GM21529 (cell line): ENCODE measurements at regions not wholly inside any gene's neighbourhood (a gene's known extent, or its start where the extent isn't known, plus 50 kb on each side); places are given as distances from the start of the nearest gene placed in this dataset.

Experiments
- ATAC-seq: cut with Tn5 transposase; IDR thresholded peaks from one replicate; pipeline ENCODE4 v1.9.1; 2021; ENCODE audit not compliant: unreplicated experiment

DNA sequence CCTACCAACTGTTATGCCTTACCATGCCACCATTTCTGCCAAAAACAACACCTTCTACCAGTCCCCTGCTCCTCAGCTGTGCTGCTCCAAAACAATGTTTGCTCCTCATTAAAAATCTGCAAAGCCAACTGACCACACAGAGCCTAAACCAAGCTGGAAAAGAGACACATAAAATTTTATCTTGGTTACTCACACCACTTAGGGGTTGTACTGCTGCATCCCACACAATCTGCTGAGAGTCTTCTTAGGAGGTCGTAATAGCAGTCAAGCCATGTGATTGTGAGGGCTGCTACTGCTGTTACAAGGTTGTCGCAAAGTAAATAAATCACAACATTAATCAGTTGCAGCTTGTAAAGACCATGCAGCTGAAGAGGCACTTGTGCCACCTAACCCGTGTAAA, 607.4 kb upstream of the FAM241A start:
- ATAC-seq: no peak

DNA sequence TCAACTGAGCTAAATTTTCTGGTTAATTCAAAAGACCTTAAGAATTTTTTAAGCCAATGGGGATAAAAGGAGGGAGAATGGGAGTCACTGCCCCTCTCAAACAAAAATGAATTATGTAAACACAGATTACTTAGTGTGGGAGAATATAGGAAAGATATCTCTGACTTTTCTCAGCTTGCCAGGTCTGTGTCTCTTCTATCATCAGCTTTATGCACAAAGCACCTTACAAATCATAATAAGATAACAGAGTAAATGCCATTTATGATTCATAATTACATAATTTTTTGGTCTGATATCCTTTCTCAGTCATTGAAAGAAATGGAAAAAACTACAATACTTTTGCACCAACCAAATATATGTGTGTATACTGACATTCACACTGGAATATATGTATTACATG, 604.6 kb upstream of the FAM241A start:
- no peak for ATAC-seq

DNA sequence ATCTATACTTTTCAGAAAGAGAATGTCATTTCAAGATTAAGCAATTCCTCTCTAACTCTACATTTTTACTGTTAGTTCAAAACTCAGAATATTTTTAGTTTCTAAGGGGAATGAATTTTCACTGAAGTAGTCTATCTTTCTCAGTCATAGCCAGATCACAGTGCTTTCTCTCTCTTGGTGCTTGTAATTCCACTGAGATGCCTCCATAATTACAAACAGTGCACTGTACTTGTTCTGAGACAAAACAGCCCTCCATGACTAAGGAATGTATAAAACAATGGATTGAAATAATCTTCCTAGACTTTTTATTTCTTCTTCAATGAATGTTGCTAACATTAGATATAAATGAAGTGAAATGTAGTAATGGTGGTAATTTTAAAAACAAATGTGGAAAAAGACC, 603.2 kb upstream of the FAM241A start:
- ATAC-seq: no peak

DNA sequence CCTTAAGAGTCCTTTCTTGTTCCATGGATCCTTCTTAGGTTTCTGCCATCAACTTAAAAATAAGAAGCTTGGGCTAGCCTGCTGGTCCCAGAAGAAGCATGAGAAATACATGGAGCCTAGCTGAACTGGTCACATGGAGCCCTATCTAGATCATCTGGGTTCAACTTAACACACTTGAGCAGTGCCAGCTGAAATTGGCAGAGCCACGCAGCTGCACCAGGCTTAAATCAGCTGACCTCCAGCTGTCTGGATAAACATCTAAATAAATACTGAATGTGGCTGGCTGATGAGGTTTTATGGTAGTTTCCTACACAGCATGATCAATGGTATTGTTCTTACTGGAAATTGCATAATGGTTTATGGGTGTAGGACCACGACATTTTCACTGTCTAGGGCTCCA, 598.4 kb upstream of the FAM241A start:
- ATAC-seq: no peak

DNA sequence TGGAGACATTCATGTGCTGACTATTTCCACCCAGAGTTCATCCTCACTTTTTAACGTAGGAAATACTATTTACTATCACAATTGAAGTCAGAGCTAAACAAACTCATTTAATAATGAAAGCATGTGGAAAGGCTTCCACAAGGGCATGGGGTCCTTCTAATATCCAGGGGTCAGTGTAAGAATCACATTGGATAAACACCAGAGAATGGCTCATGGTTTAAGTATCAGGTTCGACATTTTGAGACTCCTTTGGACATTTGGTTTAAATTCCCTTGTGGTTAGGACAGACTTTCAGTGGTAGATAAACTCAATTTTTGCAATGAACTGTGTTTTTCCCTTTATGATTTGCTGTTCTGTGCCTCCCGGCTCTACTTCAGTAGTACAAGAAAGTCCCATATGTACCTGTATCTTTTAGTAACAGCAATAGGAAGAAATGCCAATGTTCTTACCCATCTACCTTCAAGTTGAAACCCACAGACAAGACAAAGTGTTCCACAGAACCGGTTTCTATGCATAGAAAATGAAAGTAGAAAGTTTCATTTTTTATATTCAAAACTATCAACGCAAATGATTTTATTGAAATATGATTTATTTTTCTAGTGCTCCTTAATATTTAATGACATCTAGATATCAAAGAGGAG, 589.0 kb upstream of the FAM241A start:
- ATAC-seq: no peak

DNA sequence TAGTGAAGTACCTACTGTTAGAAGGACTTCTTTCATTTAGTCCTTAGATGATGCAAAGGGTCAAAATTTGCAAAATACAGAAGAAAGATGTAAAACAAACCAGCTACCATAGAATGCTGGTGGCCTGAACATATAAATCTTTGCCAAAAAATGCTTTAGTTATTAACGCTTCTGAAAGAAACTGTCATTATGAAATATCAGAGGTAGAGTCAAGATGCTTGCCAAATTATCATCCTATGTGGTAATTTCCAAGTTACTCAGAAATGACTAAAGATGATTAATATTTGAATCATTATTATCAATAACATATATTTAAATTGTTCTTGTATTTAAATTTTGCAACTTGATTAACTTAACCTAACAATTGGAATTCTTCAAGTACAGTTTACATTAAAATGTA, 588.4 kb upstream of the FAM241A start:
- no peak for ATAC-seq

DNA sequence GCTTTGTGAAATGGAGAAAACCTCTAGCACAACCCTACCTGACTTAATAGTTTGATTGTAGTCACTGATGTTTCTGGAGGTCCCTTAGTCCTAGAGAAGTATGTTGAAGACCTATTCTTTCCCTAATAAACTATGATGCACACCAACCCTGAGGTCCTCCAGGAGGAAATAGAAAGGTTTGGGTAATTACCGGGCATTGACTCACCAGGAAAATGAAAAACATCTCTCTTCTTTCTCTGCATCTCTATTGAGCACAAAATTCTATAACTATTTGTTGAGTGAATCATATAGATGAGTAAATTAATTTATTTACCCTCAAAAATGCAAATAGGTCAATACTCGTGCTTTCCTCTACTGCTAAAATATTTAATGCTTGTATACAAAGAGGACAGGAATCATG, 582.4 kb upstream of the FAM241A start:
- ATAC-seq: no peak

DNA sequence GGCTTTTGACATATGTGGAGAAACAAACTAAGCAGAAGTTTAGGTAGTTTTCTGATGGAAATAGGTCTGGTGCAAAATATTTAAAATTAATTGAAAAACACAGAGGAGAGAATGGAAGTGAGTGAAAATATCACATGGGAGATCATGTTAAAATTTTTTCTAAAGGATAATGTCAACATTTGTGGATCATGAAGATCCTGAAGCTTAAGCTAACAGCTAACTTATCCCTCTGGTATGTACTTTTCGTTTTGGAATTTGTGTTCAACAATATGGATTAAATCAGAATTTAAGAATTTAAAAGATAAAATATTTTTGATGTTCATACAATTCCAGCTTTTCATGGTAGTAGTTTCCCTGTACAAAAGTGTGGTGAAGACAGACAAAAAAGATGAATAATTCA, 572.8 kb upstream of the FAM241A start:
- ATAC-seq: no peak

DNA sequence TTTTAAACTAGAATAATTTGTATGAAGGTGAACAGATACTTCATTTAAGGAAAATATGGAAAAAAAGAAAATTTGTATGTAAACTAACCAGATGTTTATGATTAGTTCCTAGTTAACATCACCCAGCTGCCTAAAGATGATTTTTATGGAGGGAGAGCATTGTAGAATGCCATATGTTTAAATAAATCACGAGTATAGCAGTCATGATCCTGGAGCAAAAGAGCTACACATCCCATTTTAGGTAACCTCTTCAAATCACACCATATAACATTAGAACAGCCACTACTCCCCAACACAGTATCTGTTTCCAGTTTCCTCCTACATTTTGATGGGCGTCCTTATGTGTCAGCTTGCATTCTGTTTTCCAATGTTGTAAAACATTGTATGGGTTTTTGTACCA, 571.9 kb upstream of the FAM241A start:
- no peak for ATAC-seq

DNA sequence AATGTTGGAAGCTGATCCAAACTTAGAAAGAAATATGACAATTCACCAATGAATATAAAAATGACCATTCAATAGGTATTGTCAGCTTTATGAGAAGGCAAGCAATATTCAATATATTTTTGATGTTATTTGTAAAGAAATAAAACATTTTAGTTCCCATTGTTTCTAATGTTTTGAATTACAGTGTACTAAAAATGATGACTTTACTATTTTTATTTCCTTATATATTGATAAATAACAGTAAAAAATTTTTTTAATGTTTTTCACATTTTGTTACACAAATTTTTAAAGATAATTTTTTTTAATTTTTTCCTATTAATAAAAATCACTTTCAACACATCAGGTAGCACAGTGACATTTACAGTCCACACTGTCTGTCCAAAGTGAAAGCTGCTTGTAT, 565.5 kb upstream of the FAM241A start:
- no peak for ATAC-seq

DNA sequence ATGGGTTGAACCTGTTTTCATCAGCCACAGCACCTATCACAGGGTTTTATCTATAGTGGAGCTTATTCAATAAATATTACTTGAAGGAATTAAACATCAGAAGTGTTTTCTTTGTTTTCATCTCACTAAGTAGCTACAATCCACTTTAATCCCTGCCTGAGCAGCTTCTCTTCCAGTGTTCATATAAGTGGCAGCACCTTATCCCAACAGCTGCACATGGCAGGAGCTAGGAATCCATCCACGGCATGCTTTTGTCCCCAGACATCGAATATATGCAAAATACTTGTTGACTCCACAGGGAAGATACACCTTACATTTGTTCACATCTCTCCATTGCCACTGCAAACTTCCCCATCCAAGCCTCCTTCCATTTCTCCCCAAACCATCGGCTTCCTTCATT, 549.8 kb upstream of the FAM241A start:
- no peak for ATAC-seq

DNA sequence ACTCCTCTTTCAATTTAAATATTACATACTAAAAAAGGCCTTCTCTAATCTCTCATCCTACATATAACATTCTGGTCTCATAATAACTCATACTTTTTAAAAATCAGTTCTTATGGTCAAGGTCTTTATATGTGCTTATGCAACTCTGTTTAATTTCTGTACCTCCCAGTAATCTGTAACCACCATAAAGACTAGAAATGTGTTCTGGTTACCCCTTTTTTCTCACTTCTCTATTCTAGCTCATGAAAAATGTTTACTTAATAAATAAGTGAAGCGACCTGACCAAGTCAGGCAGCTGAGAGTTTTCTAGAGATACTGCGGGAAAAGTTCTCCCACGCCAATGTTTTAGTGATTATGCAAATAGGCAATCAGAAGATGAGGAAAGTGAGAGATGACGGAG, 548.8 kb upstream of the FAM241A start:
- ATAC-seq: no peak

DNA sequence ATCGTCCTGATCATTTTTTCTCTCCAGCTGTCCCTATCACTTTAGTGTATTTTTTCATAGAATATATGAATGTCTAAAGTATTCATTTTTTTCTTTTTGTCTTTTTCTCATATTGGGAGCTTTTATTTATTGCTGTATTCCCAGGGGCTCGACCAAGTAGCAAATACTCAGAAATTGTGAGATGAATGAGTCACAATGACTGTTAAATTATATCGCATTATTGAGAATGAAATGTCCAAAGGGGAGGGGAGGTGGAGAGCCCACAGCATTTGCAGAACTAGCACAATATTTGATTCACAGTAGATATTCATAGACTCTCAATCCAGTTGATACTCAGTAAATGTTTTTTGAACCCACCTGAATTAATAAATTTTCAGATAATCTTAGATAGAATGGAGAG, 543.6 kb upstream of the FAM241A start:
- no peak for ATAC-seq

DNA sequence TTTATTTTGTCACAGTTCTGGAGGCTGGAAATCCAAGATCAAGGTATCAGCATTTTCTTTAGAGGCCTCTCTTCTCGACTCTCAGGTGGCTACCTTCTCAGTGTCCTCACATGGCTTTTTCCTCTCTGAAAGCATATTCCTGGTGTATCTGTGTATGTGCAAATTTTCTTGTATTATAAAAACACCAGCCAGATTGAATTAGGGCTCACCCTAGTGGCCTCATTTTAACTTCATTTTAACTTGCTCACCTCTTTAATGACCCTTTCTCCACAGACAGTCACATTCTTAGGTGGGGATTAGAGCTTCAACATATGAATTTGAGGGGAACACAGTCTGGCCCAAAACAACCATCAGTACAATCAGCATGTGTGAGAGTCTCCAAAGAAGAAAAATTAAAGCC, 542.4 kb upstream of the FAM241A start:
- ATAC-seq: no peak

DNA sequence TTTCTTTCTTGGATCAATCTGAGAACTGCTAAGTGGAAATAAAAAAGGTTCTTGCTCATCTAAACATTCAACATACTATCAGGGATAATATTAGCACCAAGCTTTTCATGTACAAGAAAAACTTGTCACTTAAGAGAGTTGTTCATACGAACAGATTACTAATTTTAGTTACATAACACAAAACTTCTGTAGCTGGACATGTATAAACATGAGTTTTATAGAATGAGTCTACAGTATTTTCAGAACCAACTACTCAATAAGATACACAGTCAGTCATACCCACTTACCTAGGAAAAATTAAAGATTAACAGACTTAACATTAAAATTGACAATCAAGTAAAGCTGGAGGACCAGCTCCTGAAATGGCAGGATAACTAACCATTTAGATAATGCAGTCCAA, 540.1 kb upstream of the FAM241A start:
- ATAC-seq: no peak

DNA sequence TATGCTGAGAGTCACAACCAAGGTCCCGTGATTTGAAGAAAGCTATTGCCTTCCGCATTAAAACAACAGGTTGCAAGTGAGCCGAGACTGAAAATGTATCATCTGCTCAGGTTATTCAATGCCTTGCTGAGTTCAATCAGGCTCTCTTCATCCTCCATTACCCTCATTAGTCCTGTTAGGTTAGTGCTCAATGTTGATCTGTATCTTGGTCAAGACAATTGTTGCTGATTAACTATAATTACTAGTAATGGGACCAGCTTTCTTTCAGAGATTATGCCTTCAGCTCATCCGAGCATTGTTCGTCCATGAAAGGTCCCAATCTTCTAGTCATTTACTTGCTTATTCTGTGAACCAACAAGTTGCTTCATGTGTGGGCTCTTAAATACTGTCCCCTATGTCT, 534.6 kb upstream of the FAM241A start:
- no peak for ATAC-seq

DNA sequence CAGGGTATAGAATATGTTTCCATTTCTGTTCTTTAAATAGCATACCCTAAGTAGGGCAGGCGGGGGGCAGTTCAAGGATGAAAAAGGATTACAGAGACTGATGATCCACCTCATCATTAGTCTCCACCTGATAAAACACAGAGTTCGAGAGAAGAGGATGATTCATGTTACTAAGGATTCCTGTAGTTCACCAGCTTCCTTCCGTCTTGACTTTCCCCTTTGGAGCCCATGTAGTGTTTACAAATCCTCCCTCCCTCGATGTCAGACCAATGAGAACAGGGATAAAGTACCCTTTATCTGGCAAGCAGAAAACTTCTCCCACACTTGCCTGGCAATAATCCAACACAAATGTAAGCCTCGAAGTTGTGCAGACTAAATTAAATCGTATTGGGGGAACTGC, 526.3 kb upstream of the FAM241A start:
- no peak for ATAC-seq

DNA sequence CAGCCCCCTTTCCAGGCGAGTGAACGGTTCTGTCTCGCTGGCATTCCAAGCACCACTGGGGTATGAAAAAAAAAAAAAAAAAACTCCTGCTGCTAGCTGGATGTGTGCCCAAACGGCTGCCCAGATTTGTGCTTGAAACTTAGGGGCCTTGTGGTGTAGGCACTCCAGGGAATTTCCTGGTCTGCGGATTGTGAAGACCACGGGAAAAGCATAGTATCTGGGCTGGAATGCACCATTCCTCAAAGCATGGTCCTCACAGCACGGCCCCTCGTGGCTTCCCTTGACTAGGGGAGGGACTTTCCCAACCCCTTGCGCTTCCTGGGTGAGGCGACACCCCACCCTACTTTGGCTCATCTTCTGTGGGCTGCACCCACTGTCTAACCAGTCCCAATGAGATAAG, 516.8 kb upstream of the FAM241A start:
- no peak for ATAC-seq

DNA sequence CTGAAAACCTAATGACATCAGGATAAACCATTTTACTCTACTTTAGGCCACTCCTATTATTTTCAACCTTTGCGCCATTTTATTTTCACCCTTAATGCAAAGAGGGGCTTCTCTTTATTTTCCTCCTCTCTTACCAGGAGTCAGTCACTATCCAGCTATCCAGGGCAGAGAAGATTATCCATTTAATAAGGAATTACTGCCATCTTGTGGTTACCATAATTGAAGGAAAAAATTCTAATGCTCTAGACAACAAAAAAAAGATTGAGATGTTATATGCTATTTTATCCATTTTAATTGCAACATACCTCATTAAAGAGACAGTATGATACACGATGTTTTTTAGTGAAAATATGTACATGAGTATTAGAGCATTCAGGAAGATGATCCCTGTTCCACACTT, 514.5 kb upstream of the FAM241A start:
- ATAC-seq: no peak

DNA sequence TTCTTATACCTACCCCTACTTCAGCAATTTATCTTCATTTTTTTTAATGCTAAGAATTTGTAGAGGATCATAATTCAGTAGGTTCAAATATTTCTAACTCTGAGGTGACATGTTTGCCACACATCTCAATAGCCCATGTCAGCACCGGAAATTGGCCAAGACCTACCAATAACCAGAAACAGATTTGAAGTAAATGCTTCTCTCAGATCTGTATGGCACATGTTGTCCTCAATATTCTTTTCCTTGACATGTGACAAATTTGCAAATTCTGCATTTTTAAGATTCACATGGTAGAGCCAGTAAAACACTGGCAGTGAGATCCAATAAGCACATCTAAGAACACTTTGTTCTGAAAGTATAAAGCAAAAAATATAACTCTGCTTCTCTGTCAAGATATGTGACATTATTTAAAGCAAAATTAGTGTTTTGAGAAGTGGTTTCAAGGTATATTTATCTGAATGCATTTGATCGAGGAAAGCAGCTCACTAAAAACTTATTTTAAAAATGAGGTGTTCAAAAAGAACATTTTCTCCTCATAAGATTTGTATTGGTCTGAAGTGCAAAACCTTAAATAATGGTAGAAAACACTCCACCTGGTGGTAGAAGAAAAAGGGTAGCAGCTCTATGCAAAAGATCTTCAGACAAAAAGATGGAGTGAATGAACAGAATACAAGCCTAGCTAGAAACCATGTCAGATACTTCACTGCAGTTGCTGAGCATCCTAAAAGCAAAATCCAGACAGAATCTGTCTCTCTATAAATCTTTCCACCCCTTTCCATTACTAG, 513.8 kb upstream of the FAM241A start:
- ATAC-seq: no peak

DNA sequence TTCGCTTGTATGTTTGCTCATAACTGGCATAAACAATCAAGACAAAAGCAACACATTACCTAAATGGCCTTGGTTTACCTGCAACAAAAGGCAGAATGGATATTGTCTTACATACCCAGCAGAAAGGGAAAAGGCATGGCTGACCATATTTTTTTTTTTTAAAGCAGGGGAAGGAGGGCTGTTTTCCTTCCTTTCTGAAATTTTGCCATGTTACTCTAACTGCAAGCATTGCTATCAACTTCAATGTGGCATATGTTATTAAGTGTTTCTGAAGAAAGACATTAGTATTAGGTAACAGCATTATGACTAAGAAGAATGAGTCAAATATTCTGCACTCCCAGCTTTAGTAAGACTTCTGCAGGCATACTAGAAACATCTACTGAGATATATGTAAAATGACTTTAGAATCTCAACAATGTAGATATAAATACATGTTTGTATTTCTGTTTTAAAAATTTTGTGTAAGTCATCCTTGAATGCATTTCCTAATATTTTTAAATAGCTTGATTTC, 512.6 kb upstream of the FAM241A start:
- no peak for ATAC-seq

DNA sequence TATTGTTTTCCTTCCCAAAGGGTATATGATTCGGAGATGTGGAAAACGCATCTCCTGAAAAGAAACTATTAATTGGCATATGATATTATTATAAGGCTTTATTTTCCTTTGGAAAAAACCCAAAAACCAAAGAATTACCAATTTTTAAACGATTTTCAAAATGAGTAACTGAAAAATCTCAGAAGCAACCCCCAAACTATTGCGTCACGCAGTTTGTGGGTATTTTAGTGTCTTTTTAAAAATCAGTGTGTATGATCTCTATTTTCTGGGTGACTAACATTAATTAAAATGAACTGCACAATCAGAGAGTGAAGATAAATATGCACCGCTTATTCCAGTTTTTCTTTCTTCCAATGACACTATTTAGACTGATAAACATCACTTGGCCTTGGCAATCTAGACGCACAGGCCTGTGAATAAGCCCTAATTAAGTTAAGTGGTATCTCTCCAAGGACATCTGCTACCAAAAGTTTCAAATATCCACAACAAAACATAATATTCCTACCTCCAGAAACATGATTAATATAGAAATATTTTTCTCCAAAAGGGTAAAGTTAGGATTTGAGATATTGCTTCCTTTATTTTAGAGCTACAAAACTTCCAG, 511.5 kb upstream of the FAM241A start:
- no peak for ATAC-seq
